ENCODE measurements at regions not wholly inside any gene's neighbourhood (a gene's known extent, or its start where the extent isn't known, plus 50 kb on each side); places are given as distances from the start of the nearest gene placed in this dataset.

DNA sequence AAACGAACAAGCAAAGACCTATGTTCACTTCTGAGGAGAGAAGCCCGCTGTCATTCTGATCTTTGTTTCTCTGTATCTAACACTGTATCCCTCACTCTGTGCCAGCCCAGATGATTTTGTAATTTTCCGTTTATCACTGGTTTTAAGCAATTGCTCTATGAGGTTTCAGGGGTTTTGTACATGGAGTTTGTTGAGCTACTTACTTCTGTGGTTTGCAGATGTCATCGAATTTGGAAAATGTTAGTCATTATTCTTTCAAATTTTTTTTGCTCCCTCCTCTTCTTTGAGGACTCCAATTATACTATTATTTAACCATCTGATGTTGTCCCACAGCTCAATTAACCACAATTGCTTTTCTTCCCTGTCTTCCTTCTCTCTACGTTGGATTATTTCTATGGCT, 650.9 kb upstream of the IGFBP3 start:
- Mint-ChIP-seq H3K36me3 (ENCODE audit: low read depth) (peaks cover 6% of the 10 kb centered on the region; the same call in 1 of the 2 replicates), H3K4me3 (no peak overlapping the region), H3K27me3 (ENCODE audit: insufficient read depth) (no peaks in the 10 kb centered on the region; the same call in 1 of the 2 replicates), H3K27ac (no peak overlapping the region), H3K9me3 (no peaks in the 10 kb centered on the region; the same call in 1 of the 2 replicates), H3K4me1 (ENCODE audit: low read depth) (peaks cover 26% of the 10 kb centered on the region)
- DNase-seq: no peak
- TF ChIP-seq, protein P1, sequence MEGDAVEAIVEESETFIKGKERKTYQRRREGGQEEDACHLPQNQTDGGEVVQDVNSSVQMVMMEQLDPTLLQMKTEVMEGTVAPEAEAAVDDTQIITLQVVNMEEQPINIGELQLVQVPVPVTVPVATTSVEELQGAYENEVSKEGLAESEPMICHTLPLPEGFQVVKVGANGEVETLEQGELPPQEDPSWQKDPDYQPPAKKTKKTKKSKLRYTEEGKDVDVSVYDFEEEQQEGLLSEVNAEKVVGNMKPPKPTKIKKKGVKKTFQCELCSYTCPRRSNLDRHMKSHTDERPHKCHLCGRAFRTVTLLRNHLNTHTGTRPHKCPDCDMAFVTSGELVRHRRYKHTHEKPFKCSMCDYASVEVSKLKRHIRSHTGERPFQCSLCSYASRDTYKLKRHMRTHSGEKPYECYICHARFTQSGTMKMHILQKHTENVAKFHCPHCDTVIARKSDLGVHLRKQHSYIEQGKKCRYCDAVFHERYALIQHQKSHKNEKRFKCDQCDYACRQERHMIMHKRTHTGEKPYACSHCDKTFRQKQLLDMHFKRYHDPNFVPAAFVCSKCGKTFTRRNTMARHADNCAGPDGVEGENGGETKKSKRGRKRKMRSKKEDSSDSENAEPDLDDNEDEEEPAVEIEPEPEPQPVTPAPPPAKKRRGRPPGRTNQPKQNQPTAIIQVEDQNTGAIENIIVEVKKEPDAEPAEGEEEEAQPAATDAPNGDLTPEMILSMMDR (IDR thresholded peaks at IDR 0.05): no peak

DNA sequence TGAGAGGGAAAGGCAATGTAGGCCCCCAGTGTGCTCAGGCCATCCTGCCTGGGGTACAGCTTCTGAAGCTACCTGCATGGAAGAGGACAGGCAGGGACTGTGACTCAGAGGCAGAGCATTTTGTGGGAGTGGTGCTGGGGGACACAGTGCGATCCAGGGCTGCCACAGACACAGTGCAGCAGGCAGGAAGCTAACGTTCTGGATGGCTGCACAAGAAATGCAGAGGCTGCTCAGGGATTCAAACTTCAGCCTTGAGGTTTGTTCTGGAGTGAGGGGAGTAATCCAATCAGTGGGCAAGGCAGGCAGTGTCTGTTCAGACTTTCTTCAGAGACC, 648.0 kb upstream of the IGFBP3 start:
- Mint-ChIP-seq H3K4me1 (ENCODE audit: low read depth) (peaks cover 43% of the 10 kb centered on the region), H3K27me3 (ENCODE audit: insufficient read depth) (no peaks in the 10 kb centered on the region; the same call in 1 of the 2 replicates), H3K36me3 (ENCODE audit: low read depth) (peaks cover 6% of the 10 kb centered on the region; the same call in 1 of the 2 replicates), H3K9me3 (no peaks in the 10 kb centered on the region; the same call in 1 of the 2 replicates), H3K4me3 (no peak overlapping the region), H3K27ac (no peak overlapping the region; the same call in 1 of the 2 replicates)
- DNase-seq: no peak
- TF ChIP-seq, protein P1 (IDR thresholded peaks at IDR 0.05): no peak

DNA sequence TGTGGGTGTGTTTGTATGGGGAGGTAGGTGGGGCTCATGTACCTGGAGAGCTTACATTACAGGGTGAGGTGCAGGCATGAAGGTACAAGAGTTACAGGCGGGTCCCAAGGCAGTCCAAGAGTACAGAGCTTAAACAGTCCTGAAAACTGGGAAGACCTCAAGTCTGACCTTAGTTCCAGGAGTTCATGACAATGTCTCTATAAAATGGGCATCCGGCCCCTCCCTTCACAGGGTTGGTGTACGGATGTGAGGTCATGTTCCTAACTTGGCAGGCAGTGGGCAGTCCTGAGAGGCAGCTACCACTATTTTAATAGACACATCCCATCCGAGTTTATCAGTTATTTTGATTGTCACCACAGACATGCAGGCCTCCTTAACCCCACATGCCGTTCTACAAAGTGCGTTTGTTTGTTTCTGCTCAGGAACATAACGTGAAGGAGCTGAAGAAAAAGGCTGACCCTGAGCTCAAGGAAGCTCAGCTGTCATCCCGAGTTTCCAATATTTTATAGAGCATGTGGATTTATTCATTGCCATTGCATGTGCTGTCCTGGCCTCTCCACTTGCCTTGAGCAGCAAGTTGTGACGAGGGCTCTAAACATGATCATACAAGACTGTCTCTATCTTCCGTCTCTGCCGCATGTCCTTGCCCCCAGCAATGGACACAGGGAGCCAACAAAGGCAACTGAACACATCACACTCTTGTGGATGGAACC, 647.5 kb upstream of the IGFBP3 start:
- H3K4me3 Mint-ChIP-seq: no peak overlapping the region
- H3K27me3 Mint-ChIP-seq (ENCODE audit: insufficient read depth): no peaks in the 10 kb centered on the region; the same call in 1 of the 2 replicates
- peaks cover 6% of the 10 kb centered on the region; the same call in 1 of the 2 replicates for H3K36me3 Mint-ChIP-seq (ENCODE audit: low read depth)
- H3K9me3 Mint-ChIP-seq: no peaks in the 10 kb centered on the region; the same call in 1 of the 2 replicates
- no peak overlapping the region for H3K27ac Mint-ChIP-seq
- DNase-seq: no peak
- TF ChIP-seq, protein P1 (IDR thresholded peaks at IDR 0.05): no peak
- H3K4me1 Mint-ChIP-seq (ENCODE audit: low read depth): peaks cover 43% of the 10 kb centered on the region

DNA sequence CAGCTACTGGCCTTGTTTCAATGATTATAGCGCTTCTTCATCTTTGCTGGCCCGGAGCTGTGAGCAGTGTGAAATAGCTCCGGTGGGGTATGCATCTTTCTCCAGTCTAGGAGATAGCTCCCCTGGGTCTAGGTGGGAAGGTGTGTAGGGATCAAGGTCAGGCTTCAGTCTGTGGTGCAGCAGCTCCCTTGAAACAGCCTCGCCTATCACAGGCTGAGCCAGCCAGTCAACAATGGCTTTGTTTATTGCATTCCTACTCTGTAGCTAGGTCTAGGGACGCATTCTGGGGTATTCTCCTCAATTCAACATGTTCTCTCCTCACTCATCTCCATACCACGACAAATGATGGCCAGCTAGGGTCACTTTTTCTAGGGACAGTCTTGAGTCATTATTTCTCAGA, 646.8 kb upstream of the IGFBP3 start:
- Mint-ChIP-seq H3K4me3 (no peak overlapping the region), H3K27ac (no peak overlapping the region), H3K9me3 (no peaks in the 10 kb centered on the region; the same call in 1 of the 2 replicates), H3K27me3 (ENCODE audit: insufficient read depth) (no peaks in the 10 kb centered on the region; the same call in 1 of the 2 replicates), H3K4me1 (ENCODE audit: low read depth) (peaks cover 43% of the 10 kb centered on the region), H3K36me3 (ENCODE audit: low read depth) (peaks cover 6% of the 10 kb centered on the region; the same call in 1 of the 2 replicates)
- TF ChIP-seq, protein P1 (IDR thresholded peaks at IDR 0.05): no peak
- DNase-seq: no peak

- no peaks in the 10 kb centered on the region for H3K9me3 Mint-ChIP-seq
- TF ChIP-seq, protein P1 (IDR thresholded peaks at IDR 0.05): no peak
- peaks cover 43% of the 10 kb centered on the region for H3K4me1 Mint-ChIP-seq (ENCODE audit: low read depth)
- peak; percentile 11 for DNase-seq
- H3K4me3 Mint-ChIP-seq: no peak overlapping the region; the same call in 1 of the 2 replicates
- peaks cover 2% of the 10 kb centered on the region; the same call in 1 of the 2 replicates for H3K36me3 Mint-ChIP-seq (ENCODE audit: low read depth)
- peak overlapping the region; percentile 36; the same call in 1 of the 2 replicates for H3K27ac Mint-ChIP-seq
- H3K27me3 Mint-ChIP-seq (ENCODE audit: insufficient read depth): no peaks in the 10 kb centered on the region; the same call in 1 of the 2 replicates
Measured at GRCh38 chr7:46566097-46566774, 645.2 kb upstream of the IGFBP3 start.
